Colonic mucosa (tissue), 4 donors: ENCODE measurements at regions not wholly inside any gene's neighbourhood (a gene's known extent, or its start where the extent isn't known, plus 50 kb on each side); places are given as distances from the start of the nearest gene placed in this dataset.

Experiments used
- DNase-seq: peaks from one replicate; pipeline ENCODE4 v3.0.0-alpha.2; 2020
- H3K27ac ChIP-seq: fragments of 200-600 bp; one replicate; pipeline ENCODE4 v1.8.0; 2021
- H3K27me3 ChIP-seq: fragments of 200-600 bp; one replicate; pipeline ENCODE4 v1.8.0; 2021
- H3K36me3 ChIP-seq: fragments of 200-600 bp; one replicate; pipeline ENCODE4 v1.8.0; 2021
- H3K4me1 ChIP-seq: fragments of 200-600 bp; one replicate; pipeline ENCODE4 v1.8.0; 2021; ENCODE audit warnings: mild to moderate bottlenecking
- H3K4me3 ChIP-seq: fragments of 200-600 bp; one replicate; pipeline ENCODE4 v1.8.0; 2021
- H3K9ac ChIP-seq, 2 donors: one replicate each; pipeline ENCODE4 v1.7.0; 2013; ENCODE audit warnings: control low read depth in 2 of 2, low read depth in 2 of 2, low read length in 2 of 2
- H3K9me3 ChIP-seq: fragments of 200-600 bp; one replicate; pipeline ENCODE4 v1.8.0; 2021
- intact Hi-C: fragments of 100-400 bp; cut with DNase I; formaldehyde crosslinking; loops from one replicate; pipeline ENCODE4 v1.14.1; 2022
- TF ChIP-seq, protein P1 (sequence below): fragments of 200-600 bp; IDR thresholded peaks from one replicate; pipeline ENCODE4 v1.8.0; 2022; ENCODE audit warnings: antibody characterized with exemption, mild to moderate bottlenecking
- donor health status: healthy.
- donor health status: DM: no; HTN: no; CAD: no.
- donor health status: DM: no; HTN: no; CAD: no.

DNA sequence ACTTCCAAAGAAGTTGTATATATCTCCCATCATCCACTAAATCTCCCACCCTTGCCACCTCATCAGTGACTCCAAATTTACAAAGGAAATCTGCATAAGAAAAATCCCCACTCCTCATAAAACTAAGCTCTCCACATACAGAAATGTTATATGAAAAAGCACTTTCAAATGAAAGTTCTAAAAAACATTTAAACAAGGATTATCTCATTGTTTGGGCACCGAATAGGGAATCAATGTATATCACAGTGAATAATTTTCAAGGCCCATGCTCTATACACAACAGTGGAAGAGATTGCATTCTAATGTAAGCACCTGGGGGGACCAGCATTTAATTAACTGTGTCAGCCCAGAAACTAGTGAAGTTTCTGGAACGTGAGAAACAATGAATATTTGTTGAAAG is 70.1 kb downstream of the OSR1 start:
- Histone ChIP-seq H3K27me3 (no peaks in the 10 kb centered on the region), H3K27ac (no peak overlapping the region), H3K36me3 (no peaks in the 10 kb centered on the region), H3K9ac (no peak overlapping the region), H3K4me1 (no peaks in the 10 kb centered on the region), H3K4me3 (no peak overlapping the region), H3K9me3 (no peaks in the 10 kb centered on the region)
- TF ChIP-seq, protein P1, sequence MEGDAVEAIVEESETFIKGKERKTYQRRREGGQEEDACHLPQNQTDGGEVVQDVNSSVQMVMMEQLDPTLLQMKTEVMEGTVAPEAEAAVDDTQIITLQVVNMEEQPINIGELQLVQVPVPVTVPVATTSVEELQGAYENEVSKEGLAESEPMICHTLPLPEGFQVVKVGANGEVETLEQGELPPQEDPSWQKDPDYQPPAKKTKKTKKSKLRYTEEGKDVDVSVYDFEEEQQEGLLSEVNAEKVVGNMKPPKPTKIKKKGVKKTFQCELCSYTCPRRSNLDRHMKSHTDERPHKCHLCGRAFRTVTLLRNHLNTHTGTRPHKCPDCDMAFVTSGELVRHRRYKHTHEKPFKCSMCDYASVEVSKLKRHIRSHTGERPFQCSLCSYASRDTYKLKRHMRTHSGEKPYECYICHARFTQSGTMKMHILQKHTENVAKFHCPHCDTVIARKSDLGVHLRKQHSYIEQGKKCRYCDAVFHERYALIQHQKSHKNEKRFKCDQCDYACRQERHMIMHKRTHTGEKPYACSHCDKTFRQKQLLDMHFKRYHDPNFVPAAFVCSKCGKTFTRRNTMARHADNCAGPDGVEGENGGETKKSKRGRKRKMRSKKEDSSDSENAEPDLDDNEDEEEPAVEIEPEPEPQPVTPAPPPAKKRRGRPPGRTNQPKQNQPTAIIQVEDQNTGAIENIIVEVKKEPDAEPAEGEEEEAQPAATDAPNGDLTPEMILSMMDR = no peak
- intact Hi-C loops = no loop called here
- no peak for DNase-seq

GRCh38 chr2:19287324-19287723 is 71.1 kb downstream of the OSR1 start:
- intact Hi-C loops = no loop called here
- no peak overlapping the region for H3K27ac ChIP-seq
- H3K4me1 ChIP-seq = no peaks in the 10 kb centered on the region
- H3K36me3 ChIP-seq = no peaks in the 10 kb centered on the region
- no peaks in the 10 kb centered on the region for H3K27me3 ChIP-seq
- TF ChIP-seq, protein P1 = no peak
- no peaks in the 10 kb centered on the region for H3K9me3 ChIP-seq
- H3K9ac ChIP-seq = no peak overlapping the region
- DNase-seq = no peak
- no peak overlapping the region for H3K4me3 ChIP-seq

- intact Hi-C loops = no loop called here
- DNase-seq = no peak
- Histone ChIP-seq H3K9me3 (no peaks in the 10 kb centered on the region), H3K4me3 (no peak overlapping the region), H3K36me3 (no peaks in the 10 kb centered on the region), H3K9ac (no peak overlapping the region), H3K4me1 (no peaks in the 10 kb centered on the region), H3K27ac (no peak overlapping the region), H3K27me3 (no peaks in the 10 kb centered on the region)
- TF ChIP-seq, protein P1 = no peak
Observed at GRCh38 chr2:19282305-19282704, 76.1 kb downstream of the OSR1 start.

- no peak overlapping the region for H3K9ac ChIP-seq
- H3K4me1 ChIP-seq = no peaks in the 10 kb centered on the region
- H3K27ac ChIP-seq = no peak overlapping the region
- TF ChIP-seq, protein P1 = no peak
- H3K4me3 ChIP-seq = no peak overlapping the region
- intact Hi-C loops = no loop called here
- H3K9me3 ChIP-seq = no peaks in the 10 kb centered on the region
- no peaks in the 10 kb centered on the region for H3K27me3 ChIP-seq
- no peaks in the 10 kb centered on the region for H3K36me3 ChIP-seq
- DNase-seq = no peak
Observed at GRCh38 chr2:19274439-19274838, 84.0 kb downstream of the OSR1 start.

DNA sequence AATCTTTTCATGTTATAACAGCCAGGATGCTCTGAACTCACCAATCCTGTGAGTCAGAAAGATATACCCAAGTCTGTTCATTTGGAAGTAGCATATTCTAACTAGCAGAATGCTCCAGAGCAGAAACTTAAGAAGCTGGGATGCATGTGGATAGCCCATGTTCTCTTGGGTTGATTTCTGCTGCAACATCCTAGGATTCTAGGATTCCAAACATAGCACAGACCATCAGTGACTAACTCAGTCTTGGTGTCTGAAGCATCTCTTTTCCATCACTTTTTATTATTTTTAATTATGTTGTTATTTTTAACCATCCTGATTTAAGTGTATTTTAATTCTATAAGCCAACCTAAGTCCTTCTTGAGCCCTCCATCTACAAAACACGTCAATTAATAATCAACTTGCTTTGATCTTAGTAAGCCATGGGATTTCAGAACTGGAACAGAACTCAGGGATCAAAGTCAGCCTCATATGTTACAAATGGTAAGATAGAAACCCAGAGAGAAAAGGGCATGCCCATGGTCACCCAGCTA is 85.4 kb downstream of the OSR1 start:
- Histone ChIP-seq H3K4me3 (no peak overlapping the region), H3K9me3 (no peaks in the 10 kb centered on the region), H3K4me1 (no peaks in the 10 kb centered on the region), H3K9ac (no peak overlapping the region), H3K36me3 (no peaks in the 10 kb centered on the region), H3K27ac (no peak overlapping the region), H3K27me3 (no peaks in the 10 kb centered on the region)
- intact Hi-C loops = no loop called here
- TF ChIP-seq, protein P1 = no peak
- DNase-seq = no peak
